Fibroblast of villous mesenchyme (primary cell): ENCODE measurements at regions not wholly inside any gene's neighbourhood (a gene's known extent, or its start where the extent isn't known, plus 50 kb on each side); places are given as distances from the start of the nearest gene placed in this dataset.
"Not testable (repeated sequence)": the region's sequence is repeated elsewhere in the genome, so short reads cannot be mapped to it uniquely, and the experiment has no call there.

ENCODE experiments used
- DNase-seq: peaks from one replicate; pipeline ENCODE4 v3.0.0-alpha.2; 2010; ENCODE audit warnings: low read depth
- H3K4me3 ChIP-seq: 2 replicates; pipeline ENCODE4 v1.5.1; 2011; ENCODE audit warnings: low read depth, mild to moderate bottlenecking, low read length
- TF ChIP-seq, protein P1 (sequence below): IDR thresholded peaks from 2 replicates; pipeline ENCODE4 v1.5.1; 2012; ENCODE audit warnings: low read depth, mild to moderate bottlenecking, low read length; ENCODE audit not compliant: insufficient read depth

GRCh38 chr6:10140824-10141223 is 274.1 kb downstream of the TFAP2A start:
- no peak for DNase-seq
- TF ChIP-seq, protein P1, sequence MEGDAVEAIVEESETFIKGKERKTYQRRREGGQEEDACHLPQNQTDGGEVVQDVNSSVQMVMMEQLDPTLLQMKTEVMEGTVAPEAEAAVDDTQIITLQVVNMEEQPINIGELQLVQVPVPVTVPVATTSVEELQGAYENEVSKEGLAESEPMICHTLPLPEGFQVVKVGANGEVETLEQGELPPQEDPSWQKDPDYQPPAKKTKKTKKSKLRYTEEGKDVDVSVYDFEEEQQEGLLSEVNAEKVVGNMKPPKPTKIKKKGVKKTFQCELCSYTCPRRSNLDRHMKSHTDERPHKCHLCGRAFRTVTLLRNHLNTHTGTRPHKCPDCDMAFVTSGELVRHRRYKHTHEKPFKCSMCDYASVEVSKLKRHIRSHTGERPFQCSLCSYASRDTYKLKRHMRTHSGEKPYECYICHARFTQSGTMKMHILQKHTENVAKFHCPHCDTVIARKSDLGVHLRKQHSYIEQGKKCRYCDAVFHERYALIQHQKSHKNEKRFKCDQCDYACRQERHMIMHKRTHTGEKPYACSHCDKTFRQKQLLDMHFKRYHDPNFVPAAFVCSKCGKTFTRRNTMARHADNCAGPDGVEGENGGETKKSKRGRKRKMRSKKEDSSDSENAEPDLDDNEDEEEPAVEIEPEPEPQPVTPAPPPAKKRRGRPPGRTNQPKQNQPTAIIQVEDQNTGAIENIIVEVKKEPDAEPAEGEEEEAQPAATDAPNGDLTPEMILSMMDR = no peak

DNA sequence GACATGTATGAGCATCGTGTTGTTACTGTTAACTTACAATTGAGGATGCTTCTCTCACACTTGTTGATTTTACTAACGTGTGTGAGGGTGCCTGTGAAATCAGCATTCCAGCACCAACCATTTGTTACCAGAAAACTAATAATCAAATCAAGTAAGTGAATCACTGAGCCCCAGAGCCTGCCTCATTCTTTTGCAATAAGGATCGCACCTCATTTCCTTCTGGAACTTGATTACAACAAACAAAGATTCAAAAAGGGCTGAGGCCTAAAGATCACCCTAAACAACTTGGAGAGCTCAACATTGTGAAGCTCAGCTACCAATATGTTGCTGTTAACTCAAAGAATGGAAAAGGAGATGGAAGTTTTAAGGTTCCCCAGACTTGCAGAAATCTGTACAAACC is 274.7 kb downstream of the TFAP2A start:
- TF ChIP-seq, protein P1 = no peak
- H3K4me3 ChIP-seq = no peak overlapping the region
- DNase-seq = no peak

More at GRCh38 chr6:10140824-10141223, 274.1 kb downstream of the TFAP2A start:
- H3K4me3 ChIP-seq = no peak overlapping the region

DNA sequence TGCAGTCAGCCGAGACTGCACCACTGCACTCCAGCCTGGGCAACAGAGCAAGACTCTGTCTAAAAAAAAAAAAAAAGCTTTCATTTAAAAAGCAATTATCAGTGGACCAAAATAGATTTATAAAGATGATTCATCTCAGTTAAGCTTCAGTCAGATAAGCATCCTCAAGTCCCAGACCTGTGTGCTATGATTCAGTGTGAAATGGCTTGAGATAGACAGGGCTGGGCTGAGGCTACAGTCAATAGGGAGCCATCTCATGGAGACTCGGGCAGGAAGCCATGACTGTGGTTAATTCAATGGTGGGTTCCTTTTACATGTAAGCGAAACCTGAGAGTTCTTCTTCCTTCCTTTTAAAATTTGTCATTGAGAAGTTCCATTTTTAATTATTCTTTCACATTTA is 276.0 kb downstream of the TFAP2A start:
- no peak for DNase-seq
- TF ChIP-seq, protein P1 = no peak
- H3K4me3 ChIP-seq = no peak overlapping the region

DNA sequence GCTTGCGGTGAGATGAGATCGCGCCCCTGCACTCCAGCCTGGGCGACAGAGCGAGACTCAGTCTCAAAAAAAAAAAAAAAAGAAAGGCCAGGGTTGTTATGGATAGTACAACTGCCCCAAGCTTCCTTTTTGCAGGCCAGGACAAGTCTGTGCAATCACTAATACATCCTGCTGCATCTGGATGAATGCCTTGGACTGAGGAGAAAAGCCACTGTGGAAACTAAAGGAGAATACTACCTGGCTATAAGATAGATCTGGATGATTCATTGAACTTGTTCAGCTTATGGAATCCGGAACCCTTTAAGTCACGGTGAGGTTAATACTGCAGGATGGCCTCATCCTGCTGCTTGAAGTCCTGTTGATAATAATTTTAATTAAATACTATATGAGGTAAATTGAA is 278.2 kb downstream of the TFAP2A start:
- TF ChIP-seq, protein P1 = no peak
- H3K4me3 ChIP-seq = no peak overlapping the region
- DNase-seq = no peak

DNA sequence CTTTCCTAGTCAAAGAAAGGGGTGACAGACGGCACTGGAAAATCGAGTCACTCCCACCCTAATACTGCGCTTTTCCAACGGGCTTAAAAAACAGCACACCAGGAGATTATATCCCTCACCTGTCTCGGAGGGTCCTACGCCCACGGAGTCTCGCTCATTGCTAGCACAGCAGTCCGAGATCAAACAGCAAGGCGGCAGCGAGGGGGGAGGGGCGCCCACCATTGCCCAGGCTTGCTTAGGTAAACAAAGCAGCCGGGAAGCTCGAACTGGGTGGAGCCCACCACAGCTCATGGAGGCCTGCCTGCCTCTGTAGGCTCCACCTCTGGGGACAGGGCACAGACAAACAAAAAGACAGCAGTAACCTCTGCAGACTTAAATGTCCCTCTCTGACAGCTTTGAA is 280.7 kb downstream of the TFAP2A start:
- not testable (repeated sequence) for H3K4me3 ChIP-seq, DNase-seq

- no peak overlapping the region for H3K4me3 ChIP-seq
- DNase-seq = no peak
- TF ChIP-seq, protein P1 = no peak
Observed at GRCh38 chr6:10128721-10129120, 286.2 kb downstream of the TFAP2A start.

GRCh38 chr6:10122164-10122563 is 292.7 kb downstream of the TFAP2A start:
- H3K4me3 ChIP-seq = no peak overlapping the region
- DNase-seq = no peak
- TF ChIP-seq, protein P1 = no peak
